ENCODE measurements at regions not wholly inside any gene's neighbourhood (a gene's known extent, or its start where the extent isn't known, plus 50 kb on each side); places are given as distances from the start of the nearest gene placed in this dataset.

GRCh38 chr10:126838316-126838715 lies 66.9 kb upstream of the DOCK1 start:
- Histone ChIP-seq H3K36me3 (ENCODE audit: control insufficient read depth in 2 of 2, extremely low read depth in 1 of 2, insufficient read depth in 1 of 2, low read length in 1 of 2) (no peaks in the 10 kb centered on the region), H3K9me3 (no peaks in the 10 kb centered on the region), H3K4me3 (ENCODE audit: control insufficient read depth in 1 of 2, extremely low read depth in 1 of 2, low read length in 1 of 2) (no peak overlapping the region), H3K27me3 (replicated peaks in 1 of 2; ENCODE audit: control insufficient read depth in 2 of 2, extremely low read depth in 1 of 2, insufficient read depth in 2 of 2, low read length in 1 of 2) (no peaks in the 10 kb centered on the region), H3K27ac (ENCODE audit: low read length) (no peak overlapping the region), H3K4me1 (ENCODE audit: control insufficient read depth in 1 of 2, extremely low read depth in 1 of 2, insufficient read depth in 2 of 2, low read length in 2 of 2) (no peaks in the 10 kb centered on the region)
- H3K27me3 Mint-ChIP-seq = no peaks in the 10 kb centered on the region
- H3K27ac Mint-ChIP-seq = no peak overlapping the region
- no peaks in the 10 kb centered on the region for H3K36me3 Mint-ChIP-seq
- no CpG with 5 or more reads among the region's 4 CpGs for WGBS (ENCODE audit: insufficient coverage)
- no peak for DNase-seq
- no peak for ATAC-seq (replicated peaks in 1 of 4)
- ChIA-PET POLR2A (no interaction called here), CTCF (interaction anchor here in 1 of 2 donors (0.6 kb wide), 1 partner anchor 637 kb away, joined by 3 read pairs; no protein-coding TSS in a partner anchor)
- peaks cover 0 to 10% (median 0%) of the 10 kb centered on the region in 3 donors for H3K9me3 Mint-ChIP-seq
- H3K4me3 Mint-ChIP-seq = no peak overlapping the region
- no peaks in the 10 kb centered on the region for H3K4me1 Mint-ChIP-seq

- H3K4me3 Mint-ChIP-seq = no peak overlapping the region
- Histone ChIP-seq H3K27me3 (replicated peaks in 1 of 2; ENCODE audit: control insufficient read depth in 2 of 2, extremely low read depth in 1 of 2, insufficient read depth in 2 of 2, low read length in 1 of 2) (no peaks in the 10 kb centered on the region), H3K36me3 (ENCODE audit: control insufficient read depth in 2 of 2, extremely low read depth in 1 of 2, insufficient read depth in 1 of 2, low read length in 1 of 2) (no peaks in the 10 kb centered on the region), H3K4me3 (ENCODE audit: control insufficient read depth in 1 of 2, extremely low read depth in 1 of 2, low read length in 1 of 2) (no peak overlapping the region), H3K9me3 (no peaks in the 10 kb centered on the region), H3K27ac (ENCODE audit: low read length) (no peak overlapping the region), H3K4me1 (ENCODE audit: control insufficient read depth in 1 of 2, extremely low read depth in 1 of 2, insufficient read depth in 2 of 2, low read length in 2 of 2) (no peaks in the 10 kb centered on the region)
- H3K9me3 Mint-ChIP-seq = peaks cover 0 to 6% (median 0%) of the 10 kb centered on the region in 3 donors
- ChIA-PET CTCF (no interaction called here), POLR2A (no interaction called here)
- H3K27ac Mint-ChIP-seq = no peak overlapping the region
- no peaks in the 10 kb centered on the region for H3K36me3 Mint-ChIP-seq
- no peak for ATAC-seq (replicated peaks in 1 of 4)
- WGBS (ENCODE audit: insufficient coverage) = 65% methylated on average over 9 of the region's 11 CpGs
- H3K27me3 Mint-ChIP-seq = no peaks in the 10 kb centered on the region
- H3K4me1 Mint-ChIP-seq = no peaks in the 10 kb centered on the region
- DNase-seq = no peak
These were observed 66.0 kb upstream of the DOCK1 start for GRCh38 chr10:126839094-126839761.

- no peaks in the 10 kb centered on the region for H3K4me1 ChIP-seq (ENCODE audit: control insufficient read depth in 1 of 2, extremely low read depth in 1 of 2, insufficient read depth in 2 of 2, low read length in 2 of 2)
- no peak for ATAC-seq (replicated peaks in 1 of 4)
- no peaks in the 10 kb centered on the region for H3K27me3 ChIP-seq (replicated peaks in 1 of 2; ENCODE audit: control insufficient read depth in 2 of 2, extremely low read depth in 1 of 2, insufficient read depth in 2 of 2, low read length in 1 of 2)
- no peaks in the 10 kb centered on the region for H3K36me3 ChIP-seq (ENCODE audit: control insufficient read depth in 2 of 2, extremely low read depth in 1 of 2, insufficient read depth in 1 of 2, low read length in 1 of 2)
- H3K9me3 Mint-ChIP-seq = peaks cover 0 to 5% (median 0%) of the 10 kb centered on the region in 3 donors
- H3K4me1 Mint-ChIP-seq = no peaks in the 10 kb centered on the region
- ChIA-PET POLR2A (no interaction called here), CTCF (no interaction called here)
- no peaks in the 10 kb centered on the region for H3K36me3 Mint-ChIP-seq
- H3K27ac ChIP-seq (ENCODE audit: low read length) = no peak overlapping the region
- no peaks in the 10 kb centered on the region for H3K9me3 ChIP-seq
- no peak overlapping the region for H3K27ac Mint-ChIP-seq
- 94% methylated on average over 4 of the region's 10 CpGs for WGBS (ENCODE audit: insufficient coverage)
- no peak for DNase-seq
- H3K4me3 ChIP-seq (ENCODE audit: control insufficient read depth in 1 of 2, extremely low read depth in 1 of 2, low read length in 1 of 2) = no peak overlapping the region
- H3K27me3 Mint-ChIP-seq = peaks cover 0 to 1% of the 10 kb centered on the region in 2 donors
- H3K4me3 Mint-ChIP-seq = no peak overlapping the region
These were observed 64.6 kb upstream of the DOCK1 start for GRCh38 chr10:126840576-126841135.

- H3K27me3 ChIP-seq (replicated peaks in 1 of 2; ENCODE audit: control insufficient read depth in 2 of 2, extremely low read depth in 1 of 2, insufficient read depth in 2 of 2, low read length in 1 of 2) = peaks cover 0 to 2% of the 10 kb centered on the region in 2 experiments
- ATAC-seq (replicated peaks in 1 of 4) (no peak), DNase-seq (no peak)
- no peaks in the 10 kb centered on the region for H3K4me1 ChIP-seq (ENCODE audit: control insufficient read depth in 1 of 2, extremely low read depth in 1 of 2, insufficient read depth in 2 of 2, low read length in 2 of 2)
- Mint-ChIP-seq H3K27me3 (peaks cover 0 to 1% of the 10 kb centered on the region in 2 donors), H3K4me1 (no peaks in the 10 kb centered on the region), H3K4me3 (no peak overlapping the region), H3K27ac (no peak overlapping the region), H3K9me3 (peaks cover 0 to 5% (median 0%) of the 10 kb centered on the region in 3 donors), H3K36me3 (no peaks in the 10 kb centered on the region)
- H3K36me3 ChIP-seq (ENCODE audit: control insufficient read depth in 2 of 2, extremely low read depth in 1 of 2, insufficient read depth in 1 of 2, low read length in 1 of 2) = no peaks in the 10 kb centered on the region
- 50% methylated on average over 1 of the region's 5 CpGs for WGBS (ENCODE audit: insufficient coverage)
- CTCF ChIA-PET = no interaction called here
- POLR2A ChIA-PET = no interaction called here
- no peaks in the 10 kb centered on the region for H3K9me3 ChIP-seq
- no peak overlapping the region for H3K27ac ChIP-seq (ENCODE audit: low read length)
- no peak overlapping the region for H3K4me3 ChIP-seq (ENCODE audit: control insufficient read depth in 1 of 2, extremely low read depth in 1 of 2, low read length in 1 of 2)
These were observed 63.8 kb upstream of the DOCK1 start for GRCh38 chr10:126841341-126841895.

GRCh38 chr10:126842356-126842755 lies 62.9 kb upstream of the DOCK1 start:
- H3K4me3 Mint-ChIP-seq = no peak overlapping the region
- DNase-seq = no peak
- CTCF ChIA-PET = no interaction called here
- Histone ChIP-seq H3K4me3 (ENCODE audit: control insufficient read depth in 1 of 2, extremely low read depth in 1 of 2, low read length in 1 of 2) (no peak overlapping the region), H3K4me1 (ENCODE audit: control insufficient read depth in 1 of 2, extremely low read depth in 1 of 2, insufficient read depth in 2 of 2, low read length in 2 of 2) (no peaks in the 10 kb centered on the region), H3K27ac (ENCODE audit: low read length) (no peak overlapping the region), H3K36me3 (ENCODE audit: control insufficient read depth in 2 of 2, extremely low read depth in 1 of 2, insufficient read depth in 1 of 2, low read length in 1 of 2) (no peaks in the 10 kb centered on the region), H3K9me3 (no peaks in the 10 kb centered on the region), H3K27me3 (replicated peaks in 1 of 2; ENCODE audit: control insufficient read depth in 2 of 2, extremely low read depth in 1 of 2, insufficient read depth in 2 of 2, low read length in 1 of 2) (peaks cover 0 to 3% of the 10 kb centered on the region in 2 experiments)
- H3K4me1 Mint-ChIP-seq = no peaks in the 10 kb centered on the region
- 88% methylated on average over 4 of the region's 4 CpGs for WGBS (ENCODE audit: insufficient coverage)
- peaks cover 0 to 1% of the 10 kb centered on the region in 2 donors for H3K27me3 Mint-ChIP-seq
- POLR2A ChIA-PET = no interaction called here
- no peak for ATAC-seq (replicated peaks in 1 of 4)
- peaks cover 0 to 8% (median 0%) of the 10 kb centered on the region in 3 donors for H3K9me3 Mint-ChIP-seq
- no peak overlapping the region for H3K27ac Mint-ChIP-seq
- H3K36me3 Mint-ChIP-seq = no peaks in the 10 kb centered on the region

- H3K4me3 Mint-ChIP-seq = no peak overlapping the region
- Histone ChIP-seq H3K4me3 (ENCODE audit: control insufficient read depth in 1 of 2, extremely low read depth in 1 of 2, low read length in 1 of 2) (no peak overlapping the region), H3K9me3 (no peaks in the 10 kb centered on the region), H3K36me3 (ENCODE audit: control insufficient read depth in 2 of 2, extremely low read depth in 1 of 2, insufficient read depth in 1 of 2, low read length in 1 of 2) (no peaks in the 10 kb centered on the region), H3K27me3 (replicated peaks in 1 of 2; ENCODE audit: control insufficient read depth in 2 of 2, extremely low read depth in 1 of 2, insufficient read depth in 2 of 2, low read length in 1 of 2) (peaks cover 0 to 3% of the 10 kb centered on the region in 2 experiments), H3K27ac (ENCODE audit: low read length) (no peak overlapping the region), H3K4me1 (ENCODE audit: control insufficient read depth in 1 of 2, extremely low read depth in 1 of 2, insufficient read depth in 2 of 2, low read length in 2 of 2) (no peaks in the 10 kb centered on the region)
- ChIA-PET POLR2A (no interaction called here), CTCF (no interaction called here)
- no peak overlapping the region for H3K27ac Mint-ChIP-seq
- no peaks in the 10 kb centered on the region for H3K36me3 Mint-ChIP-seq
- H3K4me1 Mint-ChIP-seq = no peaks in the 10 kb centered on the region
- no peak for DNase-seq
- peaks cover 0 to 8% (median 0%) of the 10 kb centered on the region in 3 donors for H3K9me3 Mint-ChIP-seq
- peaks cover 0 to 1% of the 10 kb centered on the region in 2 donors for H3K27me3 Mint-ChIP-seq
- WGBS (ENCODE audit: insufficient coverage) = 64% methylated on average over 4 of the region's 10 CpGs
- ATAC-seq (replicated peaks in 1 of 4) = no peak
These were observed 62.4 kb upstream of the DOCK1 start for GRCh38 chr10:126842836-126843235.
